ENCODE measurements at regions not wholly inside any gene's neighbourhood (a gene's known extent, or its start where the extent isn't known, plus 50 kb on each side); places are given as distances from the start of the nearest gene placed in this dataset.

DNA sequence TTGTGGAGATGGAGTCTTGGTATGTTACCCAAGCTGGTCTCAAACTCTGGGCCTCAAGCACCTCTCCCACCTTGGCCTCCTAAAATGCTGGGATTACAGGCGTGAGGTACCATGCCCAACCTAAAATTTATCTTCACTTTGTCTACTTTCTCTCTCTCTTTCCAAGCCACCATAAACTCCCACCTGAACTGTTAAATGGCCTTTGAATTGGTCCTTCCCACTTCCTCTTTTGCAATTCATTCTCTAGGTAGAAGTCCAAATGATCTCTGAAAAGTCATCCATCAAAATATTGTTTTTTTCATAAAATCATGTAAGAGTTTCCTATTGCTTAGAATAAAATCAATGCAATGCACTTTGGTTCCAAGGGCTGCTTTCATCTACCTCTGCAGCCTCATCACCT, 90.1 kb upstream of the CELF2 start:
- no peak for DNase-seq

DNA sequence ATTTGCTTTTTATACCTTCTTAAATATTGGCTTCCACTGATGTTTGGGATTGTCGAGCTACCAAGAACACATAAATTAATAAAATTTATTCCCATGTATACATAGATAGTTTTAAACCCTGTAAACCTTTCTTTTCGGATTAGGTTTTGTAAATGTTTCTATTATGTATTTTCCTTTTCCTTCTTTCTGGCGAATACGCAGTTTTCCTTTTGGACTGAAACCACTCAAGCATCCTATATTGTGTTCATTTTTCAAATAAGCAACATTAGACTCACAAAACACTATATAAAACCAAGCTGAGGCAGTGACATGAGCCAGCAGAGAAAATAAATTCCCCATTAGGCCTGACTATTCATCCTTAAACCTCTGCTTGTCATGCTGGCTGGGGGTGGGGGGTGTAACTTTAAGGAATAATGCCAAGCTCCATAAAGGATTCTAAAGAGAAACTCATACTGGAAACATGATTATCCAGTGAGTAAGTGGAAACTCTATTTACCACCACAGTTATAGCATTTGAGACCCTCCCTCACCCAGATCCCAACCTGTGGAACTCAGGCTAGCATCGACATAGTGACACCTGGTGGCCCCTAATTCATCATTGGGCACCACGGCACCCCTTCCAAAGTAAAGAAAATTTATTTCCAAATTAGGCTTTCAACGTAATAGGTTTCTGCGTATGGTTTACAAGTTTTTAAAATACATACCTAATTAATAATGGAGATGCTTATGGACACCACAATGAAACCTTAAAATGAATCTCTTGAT, 86.5 kb upstream of the CELF2 start:
- DNase-seq, result no peak

DNA sequence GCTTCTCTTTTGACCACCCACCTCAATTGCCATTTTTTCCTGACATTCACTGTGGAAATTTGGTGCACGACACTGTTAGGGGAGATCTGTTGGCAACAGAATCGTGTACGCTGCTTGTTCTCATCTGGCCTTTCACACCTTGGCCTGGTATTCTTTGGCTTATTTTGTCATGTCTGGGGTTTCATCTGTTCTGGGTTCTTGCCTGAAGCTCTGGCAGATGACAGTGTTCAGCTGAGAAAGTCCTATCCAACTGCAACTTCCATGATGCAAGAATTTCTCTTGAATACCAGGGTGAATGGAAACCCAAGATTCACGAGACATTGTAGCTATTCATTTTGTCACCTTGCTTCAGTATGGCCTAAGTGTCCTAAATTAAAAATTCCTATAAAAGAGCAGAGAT, 82.6 kb upstream of the CELF2 start:
- DNase-seq, result no peak

GRCh38 chr10:10938676-10939075, 79.0 kb upstream of the CELF2 start:
- no peak for DNase-seq

GRCh38 chr10:10941127-10941730, 76.4 kb upstream of the CELF2 start:
- DNase-seq, result no peak

- DNase-seq, result no peak
Observed at GRCh38 chr10:10942441-10942840, 75.2 kb upstream of the CELF2 start.

DNA sequence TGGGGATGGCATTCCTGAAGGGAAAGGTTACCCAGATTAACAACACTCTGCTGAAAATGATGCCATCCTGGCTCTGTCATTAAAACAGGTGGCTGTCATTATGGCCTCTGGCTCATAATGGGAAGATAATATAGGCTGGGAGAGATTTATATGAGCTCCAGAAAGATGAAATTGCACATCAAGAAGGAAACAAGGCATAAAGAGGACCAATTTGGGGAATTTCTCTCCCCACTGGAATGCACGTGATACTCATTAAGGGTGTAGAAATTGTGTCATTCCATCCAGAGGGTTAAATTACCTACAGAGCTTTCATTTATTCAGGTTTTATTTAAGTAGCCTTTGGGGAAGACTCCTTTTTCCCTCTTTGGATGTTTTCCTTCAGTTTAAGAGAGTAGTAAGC, 71.6 kb upstream of the CELF2 start:
- DNase-seq, result no peak

- no peak for DNase-seq
Observed at GRCh38 chr10:10946801-10947200, 70.9 kb upstream of the CELF2 start.

DNA sequence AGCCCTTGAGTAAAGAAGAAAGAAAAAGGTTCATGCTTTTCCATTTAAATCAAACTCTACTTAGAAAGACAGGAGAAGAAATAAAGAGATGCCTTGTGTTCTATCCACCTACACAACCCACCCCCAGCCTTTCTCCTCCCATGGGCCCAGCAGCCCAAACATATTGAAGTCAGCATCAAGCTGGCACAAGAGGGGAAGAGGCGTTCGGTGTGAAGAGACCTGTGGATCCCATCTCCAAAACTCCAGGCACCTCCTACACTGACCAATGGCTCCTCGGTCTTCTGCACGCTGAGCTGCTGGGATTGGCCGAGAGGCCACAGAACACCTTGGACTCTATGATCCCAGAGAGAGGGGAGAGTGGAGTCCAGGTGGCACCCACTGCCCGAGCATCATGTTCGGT, 66.0 kb upstream of the CELF2 start:
- DNase-seq, result no peak

DNA sequence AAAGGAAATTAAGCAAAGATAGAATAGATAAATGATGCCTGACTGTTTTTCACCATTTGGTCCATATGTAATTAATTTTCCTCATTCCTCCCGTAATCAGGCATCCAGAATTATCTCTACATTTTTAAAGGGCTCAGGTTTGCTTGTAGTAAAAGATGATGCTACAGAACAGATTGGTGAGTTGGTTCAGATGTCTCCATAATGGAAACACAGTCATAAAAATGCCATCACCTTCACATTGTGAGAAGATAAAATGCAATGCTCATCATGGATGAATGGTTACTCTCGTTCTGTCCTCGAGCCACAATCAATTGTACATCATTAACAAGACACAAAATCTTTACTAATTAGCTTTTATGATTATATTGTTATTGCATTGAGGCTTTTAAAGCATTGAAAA, 64.9 kb upstream of the CELF2 start:
- DNase-seq, result no peak

DNA sequence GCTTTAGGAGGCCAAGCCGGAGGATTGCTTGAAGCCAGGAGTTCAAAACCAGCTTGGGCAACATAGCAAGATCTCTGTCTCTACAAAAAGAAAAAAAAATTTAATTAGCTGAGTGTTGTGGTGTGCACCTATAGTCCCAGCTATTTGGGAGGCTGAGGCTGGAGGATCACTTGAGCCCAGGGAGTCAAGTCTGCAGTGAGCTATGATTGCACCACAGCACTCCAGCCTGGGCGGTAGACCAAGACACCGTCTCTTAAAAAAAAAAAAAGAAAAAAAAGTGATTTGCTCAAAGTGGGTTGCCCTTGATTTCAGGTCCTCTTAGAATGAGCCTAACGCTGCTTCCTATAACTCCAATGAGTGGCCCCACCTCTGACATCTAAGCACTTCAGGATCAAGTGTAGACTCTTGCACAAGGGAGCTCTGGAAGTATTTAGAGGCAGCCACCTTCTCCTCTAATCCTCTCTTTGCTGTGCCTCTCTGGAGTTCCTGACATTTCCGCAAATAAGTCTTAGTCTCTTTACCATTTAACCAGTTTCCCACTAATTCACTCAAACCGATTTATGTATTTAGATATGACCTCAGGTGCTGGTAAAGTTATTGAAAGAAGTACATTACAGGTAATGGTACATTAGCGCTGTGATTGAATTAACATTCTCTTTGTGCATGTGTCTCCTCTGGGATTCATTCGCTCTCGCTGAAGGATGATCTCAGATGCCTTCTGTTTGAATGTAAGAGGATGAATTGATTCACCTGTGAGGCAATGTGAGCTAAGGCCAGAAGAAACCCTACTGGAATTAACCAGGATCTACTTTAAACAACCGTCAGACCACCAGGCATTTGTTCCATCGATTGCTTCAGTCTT, 60.8 kb upstream of the CELF2 start:
- DNase-seq, result no peak

DNA sequence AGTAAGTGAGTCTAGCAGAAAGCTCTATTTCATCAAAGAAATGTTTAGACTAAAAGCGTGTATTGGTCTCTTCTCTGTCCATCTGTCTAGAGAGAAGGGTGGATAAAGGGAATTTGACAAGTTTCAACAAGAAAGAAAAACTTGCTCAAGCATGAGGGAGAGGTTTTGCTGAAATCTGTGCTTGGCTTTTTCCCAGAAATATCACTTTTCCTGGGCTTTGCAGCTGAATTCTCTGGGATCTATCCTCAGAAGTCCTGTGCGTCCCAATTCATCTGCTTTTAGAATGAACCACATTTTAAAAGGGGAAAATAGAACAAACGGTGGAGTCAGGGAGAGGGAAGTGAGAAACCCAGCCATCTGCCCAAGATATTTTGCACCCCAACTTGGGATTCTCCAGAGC, 59.6 kb upstream of the CELF2 start:
- DNase-seq, result no peak

- no peak for DNase-seq
Observed at GRCh38 chr10:10959666-10960065, 58.0 kb upstream of the CELF2 start.

GRCh38 chr10:10960534-10960933, 57.1 kb upstream of the CELF2 start:
- DNase-seq, result no peak

DNA sequence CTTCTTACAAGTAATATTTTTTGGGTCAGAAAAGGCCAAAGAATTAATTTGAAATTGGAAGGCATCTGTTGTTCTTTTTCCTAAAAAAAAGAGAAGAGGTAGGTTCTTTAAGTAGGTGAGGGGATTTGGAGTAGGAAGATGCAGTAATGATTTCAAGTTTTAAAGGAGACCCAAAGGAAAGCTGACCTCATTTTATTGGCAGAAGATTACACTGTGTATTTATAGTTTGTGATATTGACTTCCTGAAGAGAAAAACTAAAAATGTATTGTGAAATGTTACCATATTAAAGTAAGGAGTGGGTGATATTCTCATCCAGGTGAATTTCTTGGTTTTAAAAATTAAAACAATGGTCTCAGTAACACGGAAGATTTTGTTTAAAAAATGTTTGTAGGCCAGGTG, 56.6 kb upstream of the CELF2 start:
- no peak for DNase-seq

GRCh38 chr10:10967029-10967428, 50.6 kb upstream of the CELF2 start:
- DNase-seq, result no peak

- DNase-seq, result no peak
Observed at GRCh38 chr10:10967581-10968256, 50.0 kb upstream of the CELF2 start.
